BJ (cell line): ENCODE measurements at regions not wholly inside any gene's neighbourhood (a gene's known extent, or its start where the extent isn't known, plus 50 kb on each side); places are given as distances from the start of the nearest gene placed in this dataset.

Source experiments
- CTCF ChIA-PET: fragments of 350-600 bp; formaldehyde crosslinking; extraction: SDS; loops from one replicate; lab custom pipeline; 2021; ENCODE audit warnings: antibody characterized with exemption, inconsistent platforms; lab: Yijun Ruan, JAX
- POLR2A ChIA-PET: fragments of 300-600 bp; sonication (Branson Sonifier 250); formaldehyde crosslinking; extraction: SDS; loops from one replicate; lab custom pipeline; 2021; ENCODE audit warnings: antibody characterized with exemption; lab: Charles Lee
- DNase-seq: peaks from one replicate; pipeline ENCODE4 v3.0.0-alpha.2; 2011; ENCODE audit warnings: low read depth
- H3K27me3 ChIP-seq: 2 replicates; pipeline ENCODE4 v1.6.0; 2011; ENCODE audit warnings: low read length; ENCODE audit not compliant: control insufficient read depth, insufficient read depth
- H3K36me3 ChIP-seq: 2 replicates; pipeline ENCODE4 v1.5.1; 2011; ENCODE audit warnings: low read length; ENCODE audit not compliant: control insufficient read depth, insufficient read depth
- H3K4me3 ChIP-seq: 2 replicates; pipeline ENCODE4 v1.5.1; 2011; ENCODE audit warnings: low read depth, mild to moderate bottlenecking, control low read depth, low read length
- CTCF ChIP-seq: IDR thresholded peaks from 2 replicates; pipeline ENCODE4 v1.5.1; 2011; ENCODE audit warnings: low read depth, mild to moderate bottlenecking, control low read depth, inconsistent platforms, low read length, moderate library complexity; ENCODE audit not compliant: insufficient read depth

GRCh38 chr11:41519696-41520095 is 60.2 kb upstream of the LRRC4C start:
- Histone ChIP-seq H3K4me3 (no peak overlapping the region), H3K36me3 (no peaks in the 10 kb centered on the region), H3K27me3 (no peaks in the 10 kb centered on the region)
- POLR2A ChIA-PET: no interaction called here
- no peak for DNase-seq
- CTCF ChIA-PET: no interaction called here
- TF ChIP-seq CTCF: no peak

- H3K36me3 ChIP-seq: no peaks in the 10 kb centered on the region
- peak; percentile 9 for DNase-seq
- no peak for TF ChIP-seq CTCF
- ChIA-PET POLR2A (no interaction called here), CTCF (no interaction called here)
- H3K27me3 ChIP-seq: no peaks in the 10 kb centered on the region
- H3K4me3 ChIP-seq: no peak overlapping the region
Measured at GRCh38 chr11:41522391-41522790, 62.9 kb upstream of the LRRC4C start.

- H3K36me3 ChIP-seq: no peaks in the 10 kb centered on the region
- CTCF ChIA-PET: no interaction called here
- DNase-seq: peak; percentile 4
- no peak for TF ChIP-seq CTCF
- no peak overlapping the region for H3K4me3 ChIP-seq
- no peaks in the 10 kb centered on the region for H3K27me3 ChIP-seq
- POLR2A ChIA-PET: no interaction called here
Measured at GRCh38 chr11:41522899-41523672, 63.6 kb upstream of the LRRC4C start.

- Histone ChIP-seq H3K4me3 (no peak overlapping the region), H3K36me3 (no peaks in the 10 kb centered on the region), H3K27me3 (no peaks in the 10 kb centered on the region)
- no peak for DNase-seq
- no peak for TF ChIP-seq CTCF
- ChIA-PET POLR2A (no interaction called here), CTCF (no interaction called here)
Measured at GRCh38 chr11:41527530-41527929, 68.1 kb upstream of the LRRC4C start.

- CTCF ChIA-PET: no interaction called here
- DNase-seq: no peak
- TF ChIP-seq CTCF: no peak
- no peak overlapping the region for H3K4me3 ChIP-seq
- POLR2A ChIA-PET: no interaction called here
- H3K36me3 ChIP-seq: no peaks in the 10 kb centered on the region
- no peaks in the 10 kb centered on the region for H3K27me3 ChIP-seq
Measured at GRCh38 chr11:41532413-41532812, 73.0 kb upstream of the LRRC4C start.
